Left ventricle myocardium inferior (tissue), 1 donor: ENCODE measurements at regions not wholly inside any gene's neighbourhood (a gene's known extent, or its start where the extent isn't known, plus 50 kb on each side); places are given as distances from the start of the nearest gene placed in this dataset.

Experiments used
- DNase-seq: peaks from one replicate; pipeline ENCODE4 v3.0.0-alpha.2; 2020
- H3K27ac ChIP-seq: fragments of 200-600 bp; replicated peaks from 2 replicates; pipeline ENCODE4 v1.8.0; 2021
- H3K27me3 ChIP-seq: fragments of 200-600 bp; 2 replicates; pipeline ENCODE4 v1.8.0; 2021; ENCODE audit warnings: low read depth
- H3K36me3 ChIP-seq: fragments of 200-600 bp; 2 replicates; pipeline ENCODE4 v1.8.0; 2021
- H3K4me1 ChIP-seq: fragments of 200-600 bp; 2 replicates; pipeline ENCODE4 v1.8.0; 2021
- H3K4me3 ChIP-seq: fragments of 200-600 bp; 2 replicates; pipeline ENCODE4 v1.8.0; 2021; ENCODE audit warnings: mild to moderate bottlenecking, moderate library complexity
- H3K9me3 ChIP-seq: fragments of 200-600 bp; replicated peaks from 2 replicates; pipeline ENCODE4 v1.8.0; 2021
- intact Hi-C: fragments of 100-400 bp; cut with micrococcal nuclease; formaldehyde crosslinking; loops from one replicate; pipeline ENCODE4 v1.11.0; 2022
- TF ChIP-seq, protein P1 (sequence below): fragments of 200-600 bp; IDR thresholded peaks from 2 replicates; pipeline ENCODE4 v1.8.0; 2021; ENCODE audit warnings: antibody characterized with exemption, mild to moderate bottlenecking, borderline replicate concordance
- donor health status: DM: no; HTN: yes; CAD: no; lungs with severe emphysema.

DNA sequence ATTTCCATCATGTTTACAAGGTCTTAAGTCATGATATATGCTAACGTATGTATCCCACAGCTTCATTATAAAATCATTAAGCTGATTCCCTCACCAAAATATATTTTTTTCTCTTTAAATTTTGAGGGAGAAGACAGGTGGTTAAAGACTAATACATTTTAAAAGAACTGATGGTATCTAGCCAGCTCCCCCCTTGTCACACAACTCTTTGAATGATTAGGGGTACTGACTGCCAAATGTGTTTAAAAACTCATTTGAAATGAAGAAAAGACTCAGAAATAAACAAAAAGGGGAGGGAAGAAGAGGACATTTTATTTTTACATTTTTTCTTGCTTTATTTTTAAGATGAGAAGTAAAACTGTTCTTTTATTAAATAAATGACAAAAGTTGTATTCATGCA lies 805.3 kb downstream of the SATB2 start:
- TF ChIP-seq, protein P1, sequence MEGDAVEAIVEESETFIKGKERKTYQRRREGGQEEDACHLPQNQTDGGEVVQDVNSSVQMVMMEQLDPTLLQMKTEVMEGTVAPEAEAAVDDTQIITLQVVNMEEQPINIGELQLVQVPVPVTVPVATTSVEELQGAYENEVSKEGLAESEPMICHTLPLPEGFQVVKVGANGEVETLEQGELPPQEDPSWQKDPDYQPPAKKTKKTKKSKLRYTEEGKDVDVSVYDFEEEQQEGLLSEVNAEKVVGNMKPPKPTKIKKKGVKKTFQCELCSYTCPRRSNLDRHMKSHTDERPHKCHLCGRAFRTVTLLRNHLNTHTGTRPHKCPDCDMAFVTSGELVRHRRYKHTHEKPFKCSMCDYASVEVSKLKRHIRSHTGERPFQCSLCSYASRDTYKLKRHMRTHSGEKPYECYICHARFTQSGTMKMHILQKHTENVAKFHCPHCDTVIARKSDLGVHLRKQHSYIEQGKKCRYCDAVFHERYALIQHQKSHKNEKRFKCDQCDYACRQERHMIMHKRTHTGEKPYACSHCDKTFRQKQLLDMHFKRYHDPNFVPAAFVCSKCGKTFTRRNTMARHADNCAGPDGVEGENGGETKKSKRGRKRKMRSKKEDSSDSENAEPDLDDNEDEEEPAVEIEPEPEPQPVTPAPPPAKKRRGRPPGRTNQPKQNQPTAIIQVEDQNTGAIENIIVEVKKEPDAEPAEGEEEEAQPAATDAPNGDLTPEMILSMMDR = no peak
- no peak for DNase-seq
- intact Hi-C loops = no loop called here

DNA sequence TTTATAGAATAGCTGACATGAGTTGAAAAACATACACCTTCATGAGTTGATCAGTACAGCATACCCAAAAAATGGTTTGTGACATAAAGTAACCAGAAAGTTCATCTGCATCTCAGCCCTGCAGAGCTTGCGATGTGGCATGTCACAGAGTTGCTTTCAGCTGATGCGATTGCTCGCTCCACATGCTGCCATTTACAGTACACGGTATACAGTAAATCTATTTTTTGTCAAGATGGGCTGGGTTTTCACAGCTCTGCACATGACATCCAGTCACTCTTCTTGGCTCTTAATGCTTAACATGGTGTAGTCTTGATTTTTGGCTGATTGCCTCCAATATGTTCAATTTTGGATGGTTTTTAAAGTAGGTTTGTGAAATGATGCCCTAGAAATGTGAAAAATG lies 811.9 kb downstream of the SATB2 start:
- Histone ChIP-seq H3K9me3 (no peaks in the 10 kb centered on the region), H3K27ac (no peak overlapping the region), H3K4me3 (no peak overlapping the region), H3K27me3 (no peaks in the 10 kb centered on the region), H3K36me3 (no peaks in the 10 kb centered on the region), H3K4me1 (no peaks in the 10 kb centered on the region)
- DNase-seq = no peak
- intact Hi-C loops = no loop called here
- TF ChIP-seq, protein P1 = no peak

More for the DNA sequence above, 805.3 kb downstream of the SATB2 start:
- H3K27ac ChIP-seq = no peak overlapping the region
- H3K4me1 ChIP-seq = no peaks in the 10 kb centered on the region
- no peaks in the 10 kb centered on the region for H3K36me3 ChIP-seq
- H3K9me3 ChIP-seq = no peaks in the 10 kb centered on the region
- no peaks in the 10 kb centered on the region for H3K27me3 ChIP-seq
- no peak overlapping the region for H3K4me3 ChIP-seq

DNA sequence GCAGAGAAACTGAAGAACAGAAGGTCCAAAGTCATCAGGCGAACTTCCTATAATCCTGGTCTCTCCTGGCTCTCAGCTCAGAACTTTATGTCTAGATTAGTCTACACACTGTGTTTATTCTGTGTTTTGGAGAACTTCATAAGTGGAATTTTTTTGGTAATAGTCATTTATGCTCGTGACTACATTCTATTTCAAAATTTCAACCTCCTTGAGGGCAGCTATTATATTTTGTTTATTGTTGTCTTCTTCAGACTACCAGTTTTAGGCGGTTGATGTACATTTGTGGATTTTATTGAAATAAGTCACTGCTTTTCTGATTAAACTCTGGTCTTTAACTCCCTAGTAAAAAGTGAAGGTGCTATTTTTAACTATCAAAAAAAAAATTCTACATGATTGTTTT lies 816.6 kb downstream of the SATB2 start:
- H3K27me3 ChIP-seq = no peaks in the 10 kb centered on the region
- H3K4me1 ChIP-seq = no peaks in the 10 kb centered on the region
- no peaks in the 10 kb centered on the region for H3K36me3 ChIP-seq
- DNase-seq = no peak
- H3K9me3 ChIP-seq = no peaks in the 10 kb centered on the region
- TF ChIP-seq, protein P1 = no peak
- no peak overlapping the region for H3K27ac ChIP-seq
- no peak overlapping the region for H3K4me3 ChIP-seq
- intact Hi-C loops = no loop called here

DNA sequence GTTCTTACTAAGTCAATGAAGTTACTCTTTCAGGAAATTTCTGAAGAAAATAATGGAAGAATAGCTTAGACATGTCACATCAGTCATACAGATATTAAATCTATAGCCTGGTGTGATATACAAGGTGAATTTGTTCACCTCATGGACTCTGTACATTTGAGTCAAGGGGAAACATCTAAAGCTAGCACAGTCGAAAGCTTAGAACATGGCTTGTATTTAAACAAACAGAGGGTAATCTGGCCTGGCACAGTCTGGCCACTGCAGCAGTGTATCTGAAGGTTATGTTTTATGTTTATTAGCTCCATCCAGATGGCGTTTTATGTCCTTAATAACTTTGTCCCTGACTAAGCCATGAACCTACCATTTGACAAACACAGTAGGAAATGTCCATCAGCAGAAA lies 817.3 kb downstream of the SATB2 start:
- Histone ChIP-seq H3K4me3 (no peak overlapping the region), H3K36me3 (no peaks in the 10 kb centered on the region), H3K27ac (no peak overlapping the region), H3K4me1 (no peaks in the 10 kb centered on the region), H3K9me3 (no peaks in the 10 kb centered on the region), H3K27me3 (no peaks in the 10 kb centered on the region)
- TF ChIP-seq, protein P1 = no peak
- intact Hi-C loops = no loop called here
- no peak for DNase-seq

DNA sequence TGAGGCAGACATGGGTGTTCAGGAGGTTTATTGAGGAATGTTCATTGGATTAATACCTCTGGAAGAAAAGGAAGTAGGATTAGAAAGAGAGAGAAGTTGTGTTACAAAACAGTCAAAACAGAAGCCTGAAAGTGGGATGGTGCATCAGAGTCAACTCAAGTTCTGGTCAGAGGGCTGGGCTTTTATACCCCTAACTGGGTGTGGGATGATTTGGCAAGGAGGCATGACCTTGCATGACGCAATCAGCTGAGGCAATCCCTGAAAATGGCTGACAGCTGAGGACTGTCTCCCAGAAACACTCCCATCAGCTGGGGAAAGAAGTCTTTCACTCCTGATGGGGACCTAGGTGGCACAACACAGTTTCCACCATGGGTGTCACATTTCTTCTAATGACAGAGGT lies 818.2 kb downstream of the SATB2 start:
- H3K27me3 ChIP-seq = no peaks in the 10 kb centered on the region
- H3K4me1 ChIP-seq = no peaks in the 10 kb centered on the region
- DNase-seq = no peak
- intact Hi-C loops = no loop called here
- H3K27ac ChIP-seq = no peak overlapping the region
- no peaks in the 10 kb centered on the region for H3K36me3 ChIP-seq
- H3K9me3 ChIP-seq = no peaks in the 10 kb centered on the region
- TF ChIP-seq, protein P1 = no peak
- no peak overlapping the region for H3K4me3 ChIP-seq

DNA sequence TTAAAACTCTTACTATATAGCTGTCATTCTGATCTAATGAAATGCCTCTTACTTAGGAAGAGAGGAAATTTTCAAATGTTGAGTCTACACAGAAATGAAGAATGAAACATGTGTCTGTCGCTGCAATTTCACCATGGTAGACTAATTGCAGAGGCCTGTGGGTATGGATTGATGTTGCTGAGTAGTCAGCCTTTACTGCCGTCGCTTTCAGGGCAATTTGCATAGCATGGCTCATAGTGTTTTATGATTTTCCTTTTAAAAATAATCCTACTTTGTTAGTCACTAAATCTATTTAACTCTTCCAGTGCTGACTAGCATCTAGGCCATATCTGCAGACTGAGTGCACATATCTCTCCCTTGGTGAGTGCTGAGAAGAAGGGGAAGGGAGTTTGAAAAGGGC lies 819.2 kb downstream of the SATB2 start:
- Histone ChIP-seq H3K9me3 (no peaks in the 10 kb centered on the region), H3K4me1 (no peaks in the 10 kb centered on the region), H3K27me3 (no peaks in the 10 kb centered on the region), H3K36me3 (no peaks in the 10 kb centered on the region), H3K4me3 (no peak overlapping the region), H3K27ac (no peak overlapping the region)
- intact Hi-C loops = no loop called here
- TF ChIP-seq, protein P1 = no peak
- DNase-seq = no peak
